ENCODE measurements at regions not wholly inside any gene's neighbourhood (a gene's known extent, or its start where the extent isn't known, plus 50 kb on each side); places are given as distances from the start of the nearest gene placed in this dataset.

- TF ChIP-seq POLR2A (IDR thresholded peaks at IDR 0.05) (no peak), CTCF (IDR thresholded peaks at IDR 0.05) (no peak), POLR2AphosphoS5 (IDR thresholded peaks at IDR 0.05) (no peak)
Measured at GRCh38 chr11:128040603-128041002, 546.8 kb downstream of the ETS1 start.

All from prostate gland (tissue), 2 donors.